ENCODE measurements at regions not wholly inside any gene's neighbourhood (a gene's known extent, or its start where the extent isn't known, plus 50 kb on each side); places are given as distances from the start of the nearest gene placed in this dataset.

DNA sequence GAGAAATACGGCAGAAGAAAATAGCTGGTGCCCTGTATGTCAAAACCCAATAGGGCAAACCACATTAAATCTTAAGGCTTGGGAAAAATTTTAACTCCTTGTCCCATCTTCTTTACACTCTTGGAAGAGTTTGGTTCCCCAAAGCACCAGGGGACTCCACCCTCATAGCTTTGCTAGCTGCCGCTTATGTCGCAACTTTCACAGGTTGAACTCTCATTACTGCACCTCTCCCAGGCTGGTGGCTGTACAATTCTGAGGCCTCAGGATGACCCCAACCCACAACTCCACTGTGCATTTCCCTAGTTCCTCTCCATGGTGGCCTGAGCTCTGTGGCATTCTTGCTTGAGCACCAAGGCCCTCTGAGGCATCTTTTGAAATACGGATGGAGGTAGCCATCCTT lies 1478.8 kb downstream of the FAM133A start:
- H3K27ac ChIP-seq (ENCODE audit: low read depth, low read length): no peak overlapping the region

More for the DNA sequence above, 1478.8 kb downstream of the FAM133A start:
- no peak overlapping the region for H3K18ac ChIP-seq (ENCODE audit: extremely low read depth, low read length)
- no peak overlapping the region for H2BK15ac ChIP-seq (ENCODE audit: low read length)
- no peak overlapping the region for H3K4me3 ChIP-seq (ENCODE audit: extremely low read depth in 1 of 4, insufficient read depth in 2 of 4, low read depth in 3 of 4, low read length in 4 of 4)
- H3K79me2 ChIP-seq (ENCODE audit: control insufficient read depth in 1 of 2, insufficient read depth in 2 of 2, low read length in 2 of 2): no peaks in the 10 kb centered on the region
- H3K4ac ChIP-seq (replicated peaks; ENCODE audit: insufficient read length, low read depth, low read length): no peak overlapping the region
- no peak overlapping the region for H4K8ac ChIP-seq (ENCODE audit: extremely low read depth, insufficient read depth, low read length)
- POLR2A ChIA-PET (ENCODE audit: partially characterized antibody): no interaction called here
- no peak for FAIRE-seq
- TF ChIP-seq TAF1 (IDR thresholded peaks at IDR 0.05; ENCODE audit: low read depth, low read length) (no peak), MAFK (IDR thresholded peaks at IDR 0.05; ENCODE audit: low read depth, low read length) (no peak), JUND (IDR thresholded peaks at IDR 0.05; ENCODE audit: low read length) (no peak), CREB1 (IDR thresholded peaks at IDR 0.05) (no peak), SP4 (IDR thresholded peaks at IDR 0.05; ENCODE audit: low read length) (no peak), POLR2A (IDR thresholded peaks at IDR 0.05; ENCODE audit: control extremely low read depth in 1 of 2, low read depth in 2 of 2, low read length in 2 of 2) (no peak), POLR2AphosphoS5 (IDR thresholded peaks at IDR 0.05; ENCODE audit: low read depth, low read length) (no peak), JUN (IDR thresholded peaks at IDR 0.05; ENCODE audit: low read depth, low read length) (no peak), KDM1A (IDR thresholded peaks at IDR 0.05; ENCODE audit: borderline replicate concordance, low read length) (no peak), SP2 (IDR thresholded peaks at IDR 0.05; ENCODE audit: low read length) (no peak), TCF12 (IDR thresholded peaks at IDR 0.05; ENCODE audit: low read depth, low read length) (no peak), SRF (IDR thresholded peaks at IDR 0.05; ENCODE audit: low read depth, low read length) (no peak), SP1 (IDR thresholded peaks at IDR 0.05; ENCODE audit: low read depth, low read length) (no peak)
- no peaks in the 10 kb centered on the region for H3K27me3 ChIP-seq (replicated peaks in 1 of 4; ENCODE audit: control insufficient read depth in 3 of 4, extremely low read depth in 1 of 4, insufficient read depth in 3 of 4, low read length in 3 of 4)
- H3K36me3 ChIP-seq (ENCODE audit: control insufficient read depth in 2 of 4, insufficient read depth in 4 of 4, low read length in 3 of 4): no peaks in the 10 kb centered on the region
- DNase-seq (ENCODE audit: low read depth in 1 of 2, low spot score in 2 of 2): no peak
- no peak overlapping the region for H4K91ac ChIP-seq (replicated peaks; ENCODE audit: insufficient read length, low read length)
- H4K5ac ChIP-seq (ENCODE audit: insufficient read length, low read depth, low read length): no peak overlapping the region
- H3K79me1 ChIP-seq (ENCODE audit: low read depth, low read length): no peaks in the 10 kb centered on the region
- H3K14ac ChIP-seq (ENCODE audit: insufficient read length): no peak overlapping the region
- no peaks in the 10 kb centered on the region for H3K23me2 ChIP-seq (ENCODE audit: low read depth, low read length)
- 97% methylated on average over 3 of the region's 4 CpGs; no CpG with 5 or more reads in 1 of the 2 experiments for WGBS, 2 experiments (ENCODE audit: extremely low coverage in 1 of 2, insufficient coverage in 1 of 2, insufficient read length in 1 of 2, insufficient replicate concordance in 2 of 2, low coverage in 1 of 2, low lambda C conversion rate in 2 of 2, missing lambda C conversion rate in 1 of 2)
- no peak overlapping the region for H2BK12ac ChIP-seq (ENCODE audit: low read depth, low read length)
- H3K4me1 ChIP-seq (replicated peaks in 1 of 4; ENCODE audit: control insufficient read depth in 3 of 4, insufficient read depth in 4 of 4, low read length in 3 of 4): no peaks in the 10 kb centered on the region
- H2BK120ac ChIP-seq (replicated peaks; ENCODE audit: low read depth, low read length): no peak overlapping the region
- H2AK5ac ChIP-seq (ENCODE audit: low read depth, low read length): no peak overlapping the region
- H3K23ac ChIP-seq (ENCODE audit: insufficient read length): no peak overlapping the region
- no peak overlapping the region for H3K56ac ChIP-seq (replicated peaks; ENCODE audit: insufficient read length, low read depth, low read length)
- H3K9me3 ChIP-seq (ENCODE audit: insufficient read depth in 2 of 2, low read depth in 1 of 2, low read length in 1 of 2): no peaks in the 10 kb centered on the region
- no peak overlapping the region for H2BK5ac ChIP-seq (ENCODE audit: low read depth, low read length)
- H4K20me1 ChIP-seq (replicated peaks in 1 of 2; ENCODE audit: control insufficient read depth in 1 of 2, insufficient read depth in 2 of 2, low read length in 2 of 2): no peaks in the 10 kb centered on the region
- no peak overlapping the region for H3K4me2 ChIP-seq (ENCODE audit: insufficient read depth in 1 of 2, low read depth in 2 of 2, low read length in 2 of 2)
- H2AFZ ChIP-seq (ENCODE audit: low read length): no peak overlapping the region
- no peak overlapping the region for H3K9ac ChIP-seq (replicated peaks in 1 of 4; ENCODE audit: extremely low read depth in 1 of 4, low read depth in 3 of 4, low read length in 3 of 4)
- CTCF ChIA-PET (ENCODE audit: partially characterized antibody): no interaction called here
- H2BK20ac ChIP-seq (ENCODE audit: low read length): no peak overlapping the region

Measured in H1 (cell line).